CD4-positive, alpha-beta T cell (primary cell): ENCODE measurements at regions not wholly inside any gene's neighbourhood (a gene's known extent, or its start where the extent isn't known, plus 50 kb on each side); places are given as distances from the start of the nearest gene placed in this dataset.

Experiments used
- ATAC-seq: fragments of 200-7000 bp; cut with Tn5 transposase; one replicate; pipeline ENCODE4 v1.10.0; 2022; ENCODE audit warnings: mild to moderate bottlenecking; ENCODE audit not compliant: poor library complexity
- CTCF ChIA-PET: fragments of 350-600 bp; sonication (Branson Sonifier 250); formaldehyde crosslinking; loops from one replicate; lab custom pipeline; 2021; ENCODE audit warnings: antibody characterized with exemption, inconsistent platforms; lab: Charles Lee
- POLR2A ChIA-PET: fragments of 350-600 bp; sonication (Branson Sonifier 250); formaldehyde crosslinking; loops from one replicate; lab custom pipeline; 2021; ENCODE audit warnings: antibody characterized with exemption, inconsistent platforms; lab: Charles Lee
- DNase-seq, 14 experiments: peaks; one replicate each; pipeline ENCODE4 v3.0.0-alpha.2; 2013 to 2020; ENCODE audit warnings: mixed read lengths in 2 of 14
- H3K27ac ChIP-seq, 2 donors: one replicate each; pipeline versions ENCODE4 v1.5.1 to v1.7.0; 2013; ENCODE audit warnings: low read length in 2 of 2, low read depth in 1 of 2, mild to moderate bottlenecking in 1 of 2
- H3K27me3 ChIP-seq, 2 experiments: 1 replicate in 1 of 2; 2 replicates in 1 of 2; pipeline versions ENCODE4 v1.6.1 to v1.7.0; 2013; ENCODE audit warnings: low read length in 2 of 2, control low read depth in 1 of 2, mild to moderate bottlenecking in 1 of 2, moderate library complexity in 1 of 2; ENCODE audit not compliant: insufficient read depth in 2 of 2, control insufficient read depth in 1 of 2
- H3K36me3 ChIP-seq: one replicate; pipeline ENCODE4 v1.6.1; 2013; ENCODE audit warnings: low read length, control low read depth; ENCODE audit not compliant: insufficient read depth
- H3K4me1 ChIP-seq: one replicate; pipeline ENCODE4 v1.6.1; 2013; ENCODE audit warnings: low read length, control low read depth; ENCODE audit not compliant: insufficient read depth
- H3K4me3 ChIP-seq: one replicate; pipeline ENCODE4 v1.5.1; 2013; ENCODE audit warnings: mild to moderate bottlenecking, low read length, moderate library complexity
- H3K9me3 ChIP-seq, 2 experiments: 1 replicate in 1 of 2; 2 replicates in 1 of 2; pipeline versions ENCODE4 v1.6.1 to v1.7.0; 2013; ENCODE audit warnings: low read length in 2 of 2, mild to moderate bottlenecking in 2 of 2, control low read depth in 1 of 2, moderate library complexity in 1 of 2; ENCODE audit not compliant: control insufficient read depth in 1 of 2, insufficient read depth in 1 of 2
- H3K27ac Mint-ChIP-seq: one replicate; pipeline ENCODE4 v1.8.0; 2020; ENCODE audit warnings: mixed read lengths
- H3K27me3 Mint-ChIP-seq: one replicate; pipeline ENCODE4 v1.8.0; 2021; ENCODE audit warnings: mixed read lengths
- H3K36me3 Mint-ChIP-seq: one replicate; pipeline ENCODE4 v1.8.0; 2021; ENCODE audit warnings: low read depth, mixed read lengths
- H3K4me1 Mint-ChIP-seq: one replicate; pipeline ENCODE4 v1.8.0; 2021; ENCODE audit warnings: low read depth, mixed read lengths
- H3K4me3 Mint-ChIP-seq: one replicate; pipeline ENCODE4 v1.8.0; 2020; ENCODE audit warnings: mild to moderate bottlenecking, mixed read lengths
- H3K9me3 Mint-ChIP-seq: one replicate; pipeline ENCODE4 v1.8.0; 2020; ENCODE audit warnings: mixed read lengths
- CTCF ChIP-seq: fragments of 200-600 bp; IDR thresholded peaks from one replicate; pipeline ENCODE4 v1.8.0; 2022; ENCODE audit warnings: antibody characterized with exemption, mild to moderate bottlenecking
- intact Hi-C, 2 experiments: fragments of 100-400 bp; cut with DNase I in 1 of 2; cut with micrococcal nuclease in 1 of 2; formaldehyde crosslinking; loops; one replicate each; pipeline versions ENCODE4 v1.15.1 to v1.9.0; 2023 to 2025; cut with DNase I, micrococcal nuclease

GRCh38 chr1:230009611-230010313 lies 57.3 kb upstream of the GALNT2 start:
- Mint-ChIP-seq H3K4me1 (no peaks in the 10 kb centered on the region), H3K4me3 (no peak overlapping the region), H3K27me3 (no peaks in the 10 kb centered on the region), H3K9me3 (no peaks in the 10 kb centered on the region), H3K36me3 (no peaks in the 10 kb centered on the region), H3K27ac (no peak overlapping the region)
- ATAC-seq (no peak), DNase-seq (no peak)
- H3K27ac ChIP-seq = no peak overlapping the region
- H3K9me3 ChIP-seq = no peaks in the 10 kb centered on the region
- no peaks in the 10 kb centered on the region for H3K27me3 ChIP-seq
- POLR2A ChIA-PET = no interaction called here
- CTCF ChIA-PET = no interaction called here
- H3K4me1 ChIP-seq = no peaks in the 10 kb centered on the region
- intact Hi-C loops = no loop called here
- H3K4me3 ChIP-seq = no peak overlapping the region
- no peaks in the 10 kb centered on the region for H3K36me3 ChIP-seq
- TF ChIP-seq CTCF = no peak

GRCh38 chr1:230010603-230011332 lies 56.3 kb upstream of the GALNT2 start:
- H3K27me3 ChIP-seq = no peaks in the 10 kb centered on the region
- Mint-ChIP-seq H3K27me3 (no peaks in the 10 kb centered on the region), H3K9me3 (no peaks in the 10 kb centered on the region), H3K27ac (no peak overlapping the region), H3K4me1 (no peaks in the 10 kb centered on the region), H3K4me3 (no peak overlapping the region), H3K36me3 (no peaks in the 10 kb centered on the region)
- intact Hi-C loops = no loop called here
- ChIA-PET POLR2A (no interaction called here), CTCF (no interaction called here)
- H3K4me1 ChIP-seq = no peaks in the 10 kb centered on the region
- no peak overlapping the region for H3K27ac ChIP-seq
- H3K4me3 ChIP-seq = no peak overlapping the region
- no peaks in the 10 kb centered on the region for H3K36me3 ChIP-seq
- ATAC-seq = no peak
- H3K9me3 ChIP-seq = no peaks in the 10 kb centered on the region
- TF ChIP-seq CTCF = no peak
- DNase-seq = no peak

GRCh38 chr1:230011333-230012092 lies 55.5 kb upstream of the GALNT2 start:
- no peak overlapping the region for H3K4me3 Mint-ChIP-seq
- ATAC-seq = no peak
- no peaks in the 10 kb centered on the region for H3K9me3 ChIP-seq
- H3K27ac Mint-ChIP-seq = no peak overlapping the region
- H3K36me3 ChIP-seq = no peaks in the 10 kb centered on the region
- H3K4me1 Mint-ChIP-seq = no peaks in the 10 kb centered on the region
- H3K36me3 Mint-ChIP-seq = no peaks in the 10 kb centered on the region
- TF ChIP-seq CTCF = no peak
- no peak overlapping the region for H3K27ac ChIP-seq
- no peak overlapping the region for H3K4me3 ChIP-seq
- no peaks in the 10 kb centered on the region for H3K9me3 Mint-ChIP-seq
- no peaks in the 10 kb centered on the region for H3K4me1 ChIP-seq
- ChIA-PET POLR2A (no interaction called here), CTCF (no interaction called here)
- intact Hi-C loops = no loop called here
- no peaks in the 10 kb centered on the region for H3K27me3 Mint-ChIP-seq
- no peak for DNase-seq
- no peaks in the 10 kb centered on the region for H3K27me3 ChIP-seq
